SU-DHL-6 (cell line): ENCODE measurements at regions not wholly inside any gene's neighbourhood (a gene's known extent, or its start where the extent isn't known, plus 50 kb on each side); places are given as distances from the start of the nearest gene placed in this dataset.

Experiments used
- H2AFZ ChIP-seq: fragments of 200-600 bp; sonication (generic); 2 replicates; pipeline ENCODE4 v1.6.1; 2014; ENCODE audit warnings: low read depth, mild to moderate bottlenecking, moderate library complexity, mixed read lengths, antibody characterized with exemption, low read length; ENCODE audit not compliant: severe bottlenecking
- H3F3A ChIP-seq: fragments of 200-600 bp; shearing (Covaris generic); 2 replicates; pipeline ENCODE4 v1.6.0; 2016; ENCODE audit warnings: antibody characterized with exemption, mild to moderate bottlenecking; ENCODE audit not compliant: insufficient read depth
- H3K27ac ChIP-seq: fragments of 200-600 bp; sonication (generic); 2 replicates; pipeline ENCODE4 v1.5.1; 2016; ENCODE audit warnings: low read depth, mild to moderate bottlenecking, low read length, moderate library complexity, mixed read lengths
- H3K27me3 ChIP-seq: fragments of 200-600 bp; sonication (generic), shearing (Covaris generic); 2 replicates; pipeline ENCODE4 v1.6.0; 2014; ENCODE audit warnings: mild to moderate bottlenecking, low read length
- H3K36me3 ChIP-seq: fragments of 200-600 bp; sonication (generic); 2 replicates; pipeline ENCODE4 v1.6.1; 2014; ENCODE audit warnings: mild to moderate bottlenecking, low read length, mixed read lengths
- H3K4me2 ChIP-seq: fragments of 300-600, 200-600 bp; shearing (Covaris generic), sonication (generic); 2 replicates; pipeline ENCODE4 v1.6.0; 2014; ENCODE audit warnings: low read length, low read depth, mild to moderate bottlenecking; ENCODE audit not compliant: poor library complexity, severe bottlenecking
- H3K4me3 ChIP-seq: fragments of 200-600 bp; sonication (generic); 2 replicates; pipeline ENCODE4 v1.5.1; 2014; ENCODE audit warnings: antibody characterized with exemption, low read length, mild to moderate bottlenecking, mixed read lengths; ENCODE audit not compliant: insufficient read depth, poor library complexity, severe bottlenecking
- H3K79me2 ChIP-seq: fragments of 200-600 bp; sonication (generic); 2 replicates; pipeline ENCODE4 v1.6.1; 2014; ENCODE audit warnings: mild to moderate bottlenecking, low read length, moderate library complexity; ENCODE audit not compliant: insufficient read depth
- H3K9ac ChIP-seq: fragments of 200-600 bp; sonication (generic); 2 replicates; pipeline ENCODE4 v1.7.0; 2014; ENCODE audit warnings: mild to moderate bottlenecking, low read length
- H3K9me2 ChIP-seq: fragments of 200-600 bp; sonication (generic); replicated peaks from 2 replicates; pipeline ENCODE4 v1.6.1; 2014; ENCODE audit warnings: low read length; ENCODE audit not compliant: insufficient read depth
- H3K9me3 ChIP-seq: fragments of 200-600 bp; sonication (generic); 2 replicates; pipeline ENCODE4 v1.6.1; 2014; ENCODE audit warnings: low read length, mixed read lengths; ENCODE audit not compliant: insufficient read depth
- H4K20me1 ChIP-seq: fragments of 200-600 bp; sonication (generic); 2 replicates; pipeline ENCODE4 v1.6.1; 2014; ENCODE audit warnings: low read depth, mild to moderate bottlenecking, antibody characterized with exemption, low read length, moderate library complexity, mixed read lengths
- EZH2phosphoT487 ChIP-seq: fragments of 200-600 bp; sonication (generic), shearing (Covaris generic); conservative IDR thresholded peaks from 2 replicates; pipeline ENCODE4 v1.6.1; 2018; ENCODE audit warnings: mild to moderate bottlenecking, antibody characterized with exemption, low read length, moderate library complexity, mixed read lengths
- TF ChIP-seq, protein P1 (sequence below): fragments of 200-600 bp; sonication (generic); IDR thresholded peaks from one replicate; pipeline ENCODE4 v1.5.1; 2017; ENCODE audit warnings: antibody characterized with exemption, mild to moderate bottlenecking, low read length, moderate library complexity; ENCODE audit not compliant: insufficient read depth, poor library complexity, severe bottlenecking

DNA sequence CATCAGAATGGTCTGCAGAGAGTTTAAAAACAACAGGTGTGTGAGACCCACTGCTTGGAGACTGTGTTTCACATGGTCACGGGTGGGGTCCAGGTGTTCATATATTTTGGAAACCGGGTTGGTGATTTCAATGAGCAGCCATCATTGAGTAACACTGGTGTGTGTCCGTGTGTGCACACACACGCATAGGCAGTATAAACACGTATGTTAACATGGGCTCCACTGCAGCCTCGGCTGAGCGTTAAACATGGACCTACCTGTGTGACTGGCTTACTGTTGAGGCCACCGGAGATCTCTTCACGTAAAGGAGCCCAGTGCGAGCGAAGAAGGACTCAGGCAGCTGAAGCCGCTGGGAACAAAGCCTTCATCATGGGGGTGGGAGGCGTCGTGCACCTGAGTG lies 56.9 kb upstream of the TLR3 start:
- H3K27ac ChIP-seq = no peak overlapping the region
- no peak overlapping the region for H3K4me3 ChIP-seq
- H3K36me3 ChIP-seq = no peaks in the 10 kb centered on the region
- H4K20me1 ChIP-seq = no peaks in the 10 kb centered on the region
- no peak overlapping the region for H3K4me2 ChIP-seq
- no peak for TF ChIP-seq EZH2phosphoT487
- TF ChIP-seq, protein P1, sequence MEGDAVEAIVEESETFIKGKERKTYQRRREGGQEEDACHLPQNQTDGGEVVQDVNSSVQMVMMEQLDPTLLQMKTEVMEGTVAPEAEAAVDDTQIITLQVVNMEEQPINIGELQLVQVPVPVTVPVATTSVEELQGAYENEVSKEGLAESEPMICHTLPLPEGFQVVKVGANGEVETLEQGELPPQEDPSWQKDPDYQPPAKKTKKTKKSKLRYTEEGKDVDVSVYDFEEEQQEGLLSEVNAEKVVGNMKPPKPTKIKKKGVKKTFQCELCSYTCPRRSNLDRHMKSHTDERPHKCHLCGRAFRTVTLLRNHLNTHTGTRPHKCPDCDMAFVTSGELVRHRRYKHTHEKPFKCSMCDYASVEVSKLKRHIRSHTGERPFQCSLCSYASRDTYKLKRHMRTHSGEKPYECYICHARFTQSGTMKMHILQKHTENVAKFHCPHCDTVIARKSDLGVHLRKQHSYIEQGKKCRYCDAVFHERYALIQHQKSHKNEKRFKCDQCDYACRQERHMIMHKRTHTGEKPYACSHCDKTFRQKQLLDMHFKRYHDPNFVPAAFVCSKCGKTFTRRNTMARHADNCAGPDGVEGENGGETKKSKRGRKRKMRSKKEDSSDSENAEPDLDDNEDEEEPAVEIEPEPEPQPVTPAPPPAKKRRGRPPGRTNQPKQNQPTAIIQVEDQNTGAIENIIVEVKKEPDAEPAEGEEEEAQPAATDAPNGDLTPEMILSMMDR = no peak
- H3K9ac ChIP-seq = no peak overlapping the region
- H3K27me3 ChIP-seq = no peaks in the 10 kb centered on the region
- H3K9me3 ChIP-seq = no peaks in the 10 kb centered on the region
- no peak overlapping the region for H2AFZ ChIP-seq
- no peaks in the 10 kb centered on the region for H3K9me2 ChIP-seq
- H3K79me2 ChIP-seq = no peaks in the 10 kb centered on the region
- no peaks in the 10 kb centered on the region for H3F3A ChIP-seq

DNA sequence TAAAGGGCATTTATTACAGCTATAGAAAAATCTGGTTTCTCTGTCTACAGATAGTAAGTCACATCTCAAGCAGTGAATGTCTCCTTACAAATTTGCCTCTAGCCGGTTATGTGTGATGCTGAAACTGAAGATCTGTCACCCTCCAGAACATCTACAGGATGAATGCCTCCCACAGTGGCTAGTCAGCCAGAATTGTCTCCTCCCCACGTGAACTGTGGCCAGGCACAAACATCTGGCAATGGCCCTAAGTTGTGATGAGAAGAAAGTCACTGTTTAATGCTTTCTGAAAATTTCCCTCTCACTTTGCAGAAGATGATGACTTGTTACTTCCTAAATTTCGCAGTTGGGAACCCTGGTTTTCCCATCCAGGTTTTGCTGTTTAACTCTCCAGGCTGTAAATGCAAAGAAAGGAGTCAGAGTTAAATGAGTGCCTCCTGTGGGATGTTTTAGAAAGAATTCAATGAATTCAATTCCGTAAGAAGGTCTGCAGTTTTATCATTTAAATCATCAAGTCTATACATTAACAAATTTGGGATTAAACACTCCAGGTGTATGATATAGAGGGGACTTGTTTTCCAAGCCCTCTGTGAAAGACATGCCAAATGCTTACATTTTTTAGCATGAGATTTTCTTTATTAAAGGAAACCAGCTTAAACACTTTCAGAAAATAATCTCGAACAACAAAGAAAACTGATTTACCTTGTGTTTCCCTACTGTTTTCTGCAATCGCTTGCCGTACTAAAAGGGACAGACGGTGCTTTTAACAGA lies 55.4 kb upstream of the TLR3 start:
- Histone ChIP-seq H3F3A (no peaks in the 10 kb centered on the region), H3K27ac (no peak overlapping the region), H3K4me3 (no peak overlapping the region), H3K79me2 (no peaks in the 10 kb centered on the region), H3K9me2 (no peaks in the 10 kb centered on the region), H3K36me3 (no peaks in the 10 kb centered on the region), H3K4me2 (no peak overlapping the region), H4K20me1 (no peaks in the 10 kb centered on the region), H2AFZ (no peak overlapping the region), H3K9ac (no peak overlapping the region), H3K27me3 (no peaks in the 10 kb centered on the region), H3K9me3 (no peaks in the 10 kb centered on the region)
- TF ChIP-seq, protein P1 = no peak
- no peak for TF ChIP-seq EZH2phosphoT487

DNA sequence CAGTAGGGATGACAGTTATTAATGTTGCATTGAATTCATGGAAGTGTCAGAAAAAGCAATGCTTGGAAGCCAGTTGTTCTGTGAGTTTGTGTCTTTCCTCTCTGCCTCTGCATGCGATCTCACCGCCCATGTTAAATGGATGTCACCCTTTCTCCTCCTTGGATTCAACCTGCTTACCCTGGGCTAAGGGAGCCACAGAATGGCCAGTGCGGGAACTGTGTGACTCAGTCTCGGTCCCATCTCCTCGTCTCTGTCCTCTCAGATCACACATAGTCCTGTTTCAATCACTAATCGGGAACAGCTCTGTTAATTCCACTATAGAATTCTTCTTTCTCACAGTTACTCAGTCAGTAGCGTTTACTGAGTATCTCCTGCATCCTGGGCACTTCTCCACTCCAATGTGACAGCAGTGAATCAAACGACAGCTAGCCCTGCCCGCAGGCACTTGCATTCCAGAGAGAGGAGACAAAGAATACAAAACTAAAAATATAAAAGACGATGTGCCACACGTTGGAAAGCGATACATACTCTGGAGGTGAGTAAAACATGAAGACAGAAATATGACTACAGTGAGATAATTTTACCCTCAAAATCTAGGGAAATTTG lies 53.6 kb upstream of the TLR3 start:
- no peaks in the 10 kb centered on the region for H3K27me3 ChIP-seq
- no peaks in the 10 kb centered on the region for H3F3A ChIP-seq
- no peak overlapping the region for H3K4me3 ChIP-seq
- H3K27ac ChIP-seq = no peak overlapping the region
- no peak overlapping the region for H3K9ac ChIP-seq
- no peaks in the 10 kb centered on the region for H3K79me2 ChIP-seq
- no peaks in the 10 kb centered on the region for H3K9me2 ChIP-seq
- no peaks in the 10 kb centered on the region for H3K36me3 ChIP-seq
- H2AFZ ChIP-seq = no peak overlapping the region
- no peaks in the 10 kb centered on the region for H3K9me3 ChIP-seq
- no peak overlapping the region for H3K4me2 ChIP-seq
- TF ChIP-seq, protein P1 = no peak
- TF ChIP-seq EZH2phosphoT487 = no peak
- H4K20me1 ChIP-seq = no peaks in the 10 kb centered on the region
